IPS-18c (cell line): ENCODE measurements at regions not wholly inside any gene's neighbourhood (a gene's known extent, or its start where the extent isn't known, plus 50 kb on each side); places are given as distances from the start of the nearest gene placed in this dataset.
"Not testable (repeated sequence)": the region's sequence is repeated elsewhere in the genome, so short reads cannot be mapped to it uniquely, and the experiment has no call there.

Experiments used
- H3K4me3 ChIP-seq: 2 replicates; pipeline ENCODE4 v1.7.0; 2013; ENCODE audit warnings: low read depth, mild to moderate bottlenecking, low read length, moderate library complexity; ENCODE audit not compliant: insufficient read depth
- H3K9me3 ChIP-seq: one replicate; pipeline ENCODE4 v1.6.1; 2013; ENCODE audit warnings: mild to moderate bottlenecking, low read length, moderate library complexity; ENCODE audit not compliant: control insufficient read depth, insufficient read depth

- Histone ChIP-seq H3K9me3 (no peaks in the 10 kb centered on the region), H3K4me3 (no peak overlapping the region)
Measured at GRCh38 chr4:118410138-118410537, 57.3 kb upstream of the PRSS12 start.

GRCh38 chr4:118417325-118417724, 64.5 kb upstream of the PRSS12 start:
- no peak overlapping the region for H3K4me3 ChIP-seq
- no peaks in the 10 kb centered on the region for H3K9me3 ChIP-seq

DNA sequence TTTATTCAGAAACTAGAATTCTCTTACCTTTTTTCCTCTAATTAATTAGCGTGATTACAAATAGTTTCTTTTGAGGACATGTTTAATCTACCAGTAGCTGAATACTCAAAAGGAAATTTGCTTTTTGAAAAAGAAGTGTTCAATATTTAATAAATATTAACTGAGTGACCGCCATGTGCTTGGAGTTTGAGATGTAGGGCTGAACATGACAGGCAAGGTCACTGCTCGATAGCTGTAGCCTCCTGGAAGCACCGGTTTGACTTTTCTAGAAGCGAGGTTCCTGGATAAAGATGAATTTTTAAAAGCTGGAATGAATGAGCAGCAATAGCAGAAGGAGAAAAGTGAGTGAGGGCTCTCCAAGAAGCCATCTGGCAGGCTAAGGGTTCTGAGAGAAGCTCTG, 65.0 kb upstream of the PRSS12 start:
- H3K9me3 ChIP-seq, H3K4me3 ChIP-seq: not testable (repeated sequence)

DNA sequence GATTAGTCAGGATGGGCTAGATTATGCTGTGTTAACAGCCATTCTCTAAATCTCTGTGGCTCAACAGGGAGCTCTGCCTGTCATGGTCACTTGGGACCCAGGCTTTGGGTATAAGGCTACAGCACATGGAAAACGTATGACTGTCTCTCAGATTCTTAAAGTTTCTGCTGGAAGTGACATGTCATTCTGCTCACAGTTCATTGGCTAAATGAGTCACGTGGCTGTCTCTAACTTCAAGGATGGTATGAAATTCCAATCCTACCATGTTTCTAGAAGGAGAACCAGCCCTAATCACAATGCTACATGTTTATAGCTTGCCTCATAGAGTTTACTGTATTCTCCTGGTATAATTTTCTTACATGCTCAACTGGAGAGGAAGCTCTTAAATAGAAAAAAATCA, 65.6 kb upstream of the PRSS12 start:
- not testable (repeated sequence) for H3K9me3 ChIP-seq, H3K4me3 ChIP-seq

DNA sequence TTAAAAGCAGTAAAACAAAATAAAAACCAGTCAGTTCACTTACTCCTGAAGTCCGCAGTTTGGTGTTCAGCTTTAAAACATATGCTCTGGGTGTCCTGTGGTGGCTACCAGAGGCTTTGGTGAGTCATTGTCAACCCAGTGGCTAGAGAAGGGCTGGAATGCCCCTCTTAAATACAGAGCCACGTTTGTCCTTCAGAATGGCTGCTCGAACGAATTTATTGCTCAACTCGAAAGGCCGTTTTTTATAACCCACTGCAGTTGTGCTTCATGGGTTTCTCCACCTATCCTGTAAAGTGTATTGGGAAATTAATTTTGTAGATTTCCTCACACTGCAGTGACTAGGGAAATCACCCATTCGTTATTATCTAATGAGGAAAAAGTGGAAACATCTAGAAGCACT, 66.8 kb upstream of the PRSS12 start:
- not testable (repeated sequence) for H3K4me3 ChIP-seq, H3K9me3 ChIP-seq

GRCh38 chr4:118424062-118424461, 71.3 kb upstream of the PRSS12 start:
- H3K9me3 ChIP-seq, H3K4me3 ChIP-seq: not testable (repeated sequence)

GRCh38 chr4:118428881-118429280, 76.1 kb upstream of the PRSS12 start:
- not testable (repeated sequence) for H3K4me3 ChIP-seq, H3K9me3 ChIP-seq

DNA sequence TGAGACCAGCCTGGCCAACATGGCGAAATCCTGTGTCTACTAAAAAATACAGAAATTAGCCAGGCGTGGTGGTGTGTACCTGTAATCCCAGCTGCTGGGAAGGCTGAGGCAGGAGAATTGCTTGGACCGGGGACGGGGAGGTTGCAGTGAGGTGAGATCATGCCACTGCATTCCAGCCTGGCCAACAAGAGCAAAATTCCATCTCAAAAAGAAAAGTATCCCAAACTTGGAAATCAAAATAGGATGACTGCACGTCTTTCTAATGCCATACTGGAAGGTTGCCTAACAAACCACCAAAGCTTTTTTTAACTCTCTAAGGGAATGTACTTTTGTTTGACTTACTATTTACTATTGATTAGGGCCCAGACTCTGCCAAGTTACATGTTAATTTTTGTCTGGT, 79.6 kb upstream of the PRSS12 start:
- H3K4me3 ChIP-seq, H3K9me3 ChIP-seq: not testable (repeated sequence)

DNA sequence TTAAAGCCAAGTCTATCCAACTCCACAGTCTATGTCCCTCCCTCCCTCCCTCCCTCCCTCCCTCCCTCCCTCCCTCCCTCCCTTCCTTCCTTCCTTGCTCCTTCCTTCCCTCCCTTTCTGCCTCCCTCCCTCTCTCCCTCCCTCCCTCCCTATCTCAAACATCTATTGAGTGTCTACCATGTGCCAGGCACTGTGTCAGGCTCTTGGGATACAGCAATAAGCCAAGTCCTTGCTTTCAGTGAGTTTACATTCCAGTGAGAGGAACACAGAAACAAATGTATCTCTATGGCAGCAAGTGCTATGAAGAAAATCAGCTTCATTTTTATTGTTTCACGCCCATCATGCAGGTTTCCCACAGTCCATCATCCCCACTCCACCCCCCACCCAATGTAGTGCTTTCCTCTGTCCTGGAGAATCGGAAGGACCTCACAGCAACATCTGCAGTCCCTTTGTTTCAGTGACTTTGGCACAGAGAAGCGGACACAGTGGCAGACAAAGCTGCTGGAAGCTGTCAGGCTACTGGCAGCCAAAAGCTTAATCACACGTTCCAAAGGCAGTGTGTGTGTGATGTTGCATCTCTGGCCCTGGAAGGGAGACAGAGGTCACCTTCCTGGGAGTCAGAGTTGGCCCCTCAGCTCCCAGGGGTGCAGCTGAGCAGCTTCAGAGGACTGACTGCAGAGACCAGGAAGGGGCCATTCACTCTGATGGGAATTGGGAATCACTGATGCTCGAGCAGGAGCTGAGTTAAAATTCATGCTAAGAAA, 81.0 kb upstream of the PRSS12 start:
- not testable (repeated sequence) for H3K4me3 ChIP-seq, H3K9me3 ChIP-seq

DNA sequence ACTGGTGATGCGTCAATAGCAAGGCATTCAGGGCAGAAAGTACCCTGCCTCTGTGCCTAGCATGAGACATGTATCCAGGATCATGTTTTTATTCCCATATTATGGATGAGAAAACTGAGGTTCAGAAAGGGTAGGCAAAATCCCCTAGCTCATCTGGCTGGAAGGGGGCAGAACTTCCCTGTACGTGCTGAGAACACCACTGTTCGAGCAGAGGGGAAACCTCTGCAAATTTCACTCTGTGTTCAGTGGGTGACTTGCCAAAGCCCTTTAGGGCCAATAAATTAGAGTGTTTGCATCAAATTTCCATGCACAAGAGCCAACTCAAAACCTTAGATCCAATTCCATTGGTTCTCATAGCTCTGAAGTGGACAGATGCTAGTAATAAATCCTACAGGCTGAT, 82.6 kb upstream of the PRSS12 start:
- not testable (repeated sequence) for H3K9me3 ChIP-seq, H3K4me3 ChIP-seq

DNA sequence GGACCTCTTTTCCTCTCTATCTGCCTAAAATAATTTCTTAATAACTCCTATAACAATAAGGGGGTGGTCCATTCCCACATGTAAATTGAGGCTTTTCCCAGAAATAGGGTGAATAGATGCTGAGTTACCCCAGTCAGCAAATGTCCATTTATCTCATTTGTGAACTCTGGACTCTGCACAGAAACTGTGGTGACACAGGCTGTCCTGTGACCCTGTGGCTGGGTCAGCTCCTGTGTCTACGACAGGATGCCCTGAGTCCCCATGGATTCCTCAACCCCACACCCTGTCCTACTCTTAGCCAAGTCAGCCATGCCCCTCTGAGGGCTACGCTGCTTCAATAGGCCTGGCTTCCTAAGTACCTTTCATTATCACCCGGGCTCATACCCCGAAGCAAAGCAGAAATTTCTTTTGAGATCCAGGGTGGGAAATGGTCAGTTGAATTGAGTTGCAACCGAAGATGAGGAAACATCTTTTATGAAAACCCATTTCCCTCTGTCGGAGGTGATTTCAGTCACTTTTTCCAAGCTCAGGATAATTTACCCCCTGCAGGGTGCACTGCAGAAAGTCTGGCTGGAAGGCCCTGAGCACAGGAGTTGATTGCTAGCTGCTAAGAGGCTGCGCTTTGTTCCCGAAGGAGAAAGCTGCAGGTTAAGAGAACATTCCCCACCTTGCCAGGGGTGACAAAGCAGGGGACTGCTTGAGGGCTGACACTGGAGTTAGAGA, 89.5 kb upstream of the PRSS12 start:
- not testable (repeated sequence) for H3K4me3 ChIP-seq, H3K9me3 ChIP-seq

DNA sequence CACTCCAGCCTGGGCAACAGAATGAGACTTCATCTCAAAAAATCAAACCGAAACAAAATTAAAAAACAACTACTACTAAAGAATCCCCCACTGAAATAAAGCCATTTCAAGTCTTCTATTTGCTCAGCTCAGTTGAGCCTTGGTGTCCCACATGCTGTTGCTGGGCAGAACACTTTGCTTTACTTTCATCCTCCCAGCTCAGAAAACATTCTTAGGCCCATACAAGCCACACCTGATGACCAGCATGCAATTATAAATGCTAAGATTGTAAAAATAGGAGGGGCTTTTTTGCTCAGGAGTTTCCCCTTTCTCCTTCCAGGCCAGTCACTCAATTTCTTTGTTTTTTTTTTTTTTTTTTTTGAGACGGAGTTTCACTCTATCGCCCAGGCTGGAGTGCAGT, 94.6 kb upstream of the PRSS12 start:
- H3K9me3 ChIP-seq, H3K4me3 ChIP-seq: not testable (repeated sequence)

DNA sequence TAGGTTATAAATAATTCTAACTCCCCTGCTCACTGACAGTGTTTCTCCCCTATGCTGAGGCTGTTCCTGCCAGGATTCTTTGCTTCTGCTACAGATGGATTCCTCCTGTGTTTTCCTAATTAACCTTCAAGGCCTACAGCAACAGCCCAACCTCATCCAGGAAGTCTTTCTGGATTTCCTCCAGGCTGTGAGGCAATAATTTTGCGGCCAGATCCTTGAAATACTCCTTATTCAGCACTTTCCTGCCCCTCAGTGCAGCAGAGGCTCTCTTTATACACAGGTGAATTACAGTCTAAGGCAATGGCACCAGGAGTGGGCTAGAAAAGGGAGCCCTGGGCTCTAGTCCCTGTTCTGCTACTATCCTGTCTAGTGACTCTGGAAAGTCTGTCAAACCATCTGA, 102.1 kb upstream of the PRSS12 start:
- not testable (repeated sequence) for H3K4me3 ChIP-seq, H3K9me3 ChIP-seq

- H3K9me3 ChIP-seq, H3K4me3 ChIP-seq: not testable (repeated sequence)
Measured at GRCh38 chr4:118461435-118461834, 108.6 kb upstream of the PRSS12 start.

- not testable (repeated sequence) for H3K4me3 ChIP-seq, H3K9me3 ChIP-seq
Measured at GRCh38 chr4:118465831-118466230, 113.0 kb upstream of the PRSS12 start.

DNA sequence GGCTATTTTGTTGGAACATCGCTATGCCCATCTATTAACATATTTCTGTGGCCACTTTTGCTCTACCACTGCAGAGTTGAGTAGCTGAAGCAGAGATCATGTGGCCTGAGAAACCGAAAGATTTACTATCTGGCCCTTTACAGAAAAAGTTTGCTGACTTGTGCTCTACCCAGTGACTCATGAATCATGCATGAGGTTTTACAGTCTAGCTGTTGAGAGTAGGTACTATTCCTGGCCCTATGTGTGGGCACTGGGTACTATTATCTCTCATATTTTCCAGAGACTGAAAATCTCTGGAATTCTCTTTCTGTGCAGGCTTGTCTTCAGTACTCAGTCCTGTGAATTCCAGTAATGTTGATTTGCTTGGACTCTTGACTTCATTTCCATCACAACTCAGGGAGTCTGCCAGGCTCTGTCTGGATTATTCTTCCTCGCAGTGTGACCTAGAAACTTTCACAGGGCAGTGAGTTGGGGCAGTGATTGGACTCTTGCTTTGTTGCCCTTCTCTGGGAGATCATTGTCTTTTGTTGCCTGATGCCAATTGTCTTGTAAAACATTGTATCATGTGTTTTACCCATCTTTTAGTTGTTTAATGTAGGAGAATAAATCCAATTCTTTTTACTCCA, 121.3 kb upstream of the PRSS12 start:
- H3K4me3 ChIP-seq, H3K9me3 ChIP-seq: not testable (repeated sequence)

DNA sequence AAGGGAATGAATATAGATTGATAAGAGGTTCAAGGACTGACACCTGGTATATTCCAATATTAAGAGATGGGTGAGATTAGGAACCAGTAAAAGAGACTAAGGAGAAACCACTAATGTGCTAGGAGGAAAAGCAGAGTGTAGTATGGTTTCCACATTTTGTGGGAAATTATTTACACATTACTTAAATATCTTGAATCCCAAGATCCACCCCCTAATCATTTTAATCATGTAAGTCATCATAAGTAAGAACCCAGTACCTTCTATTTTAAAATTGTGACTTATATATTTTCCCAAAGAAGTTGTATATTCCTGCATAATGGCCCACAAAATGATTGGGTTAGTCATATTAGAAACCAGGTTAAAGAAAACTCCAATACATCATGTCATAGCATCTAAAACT, 122.0 kb upstream of the PRSS12 start:
- H3K4me3 ChIP-seq, H3K9me3 ChIP-seq: not testable (repeated sequence)

- not testable (repeated sequence) for H3K4me3 ChIP-seq, H3K9me3 ChIP-seq
Measured at GRCh38 chr4:118475901-118476300, 123.1 kb upstream of the PRSS12 start.
